ENCODE measurements at regions not wholly inside any gene's neighbourhood (a gene's known extent, or its start where the extent isn't known, plus 50 kb on each side); places are given as distances from the start of the nearest gene placed in this dataset.
"Not testable (repeated sequence)": the region's sequence is repeated elsewhere in the genome, so short reads cannot be mapped to it uniquely, and the experiment has no call there.

DNA sequence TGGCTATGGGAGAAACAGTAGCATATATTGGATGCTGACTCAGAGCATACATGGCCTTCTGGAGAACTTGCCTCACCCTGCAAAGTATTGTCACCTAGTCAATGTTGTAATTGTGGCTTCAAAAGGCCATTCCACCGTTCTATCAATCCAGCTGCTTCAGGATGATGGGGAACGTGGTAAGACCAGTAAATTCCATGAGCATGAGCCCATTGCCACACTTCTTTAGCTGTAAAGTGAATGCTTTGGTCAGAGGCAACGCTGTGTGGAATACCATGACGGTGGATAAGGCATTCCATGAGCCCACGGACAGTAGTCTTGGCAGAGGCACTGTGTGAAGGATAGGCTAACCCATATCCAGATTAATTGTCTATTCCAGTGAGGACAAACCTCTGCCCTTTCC lies 1300.1 kb upstream of the ACVR2A start:
- no peak for DNase-seq (ENCODE audit: low spot score in 2 of 2)
- no peaks in the 10 kb centered on the region for H3K36me3 ChIP-seq
- H3K4me3 ChIP-seq = no peak overlapping the region
- H3K9me3 ChIP-seq = no peaks in the 10 kb centered on the region
- H3K27ac ChIP-seq = no peak overlapping the region
- H3K4me1 ChIP-seq = no peaks in the 10 kb centered on the region
- intact Hi-C loops (cut with DNase I; ENCODE audit: low total_unique reads) = no loop called here
- TF ChIP-seq, protein P1, sequence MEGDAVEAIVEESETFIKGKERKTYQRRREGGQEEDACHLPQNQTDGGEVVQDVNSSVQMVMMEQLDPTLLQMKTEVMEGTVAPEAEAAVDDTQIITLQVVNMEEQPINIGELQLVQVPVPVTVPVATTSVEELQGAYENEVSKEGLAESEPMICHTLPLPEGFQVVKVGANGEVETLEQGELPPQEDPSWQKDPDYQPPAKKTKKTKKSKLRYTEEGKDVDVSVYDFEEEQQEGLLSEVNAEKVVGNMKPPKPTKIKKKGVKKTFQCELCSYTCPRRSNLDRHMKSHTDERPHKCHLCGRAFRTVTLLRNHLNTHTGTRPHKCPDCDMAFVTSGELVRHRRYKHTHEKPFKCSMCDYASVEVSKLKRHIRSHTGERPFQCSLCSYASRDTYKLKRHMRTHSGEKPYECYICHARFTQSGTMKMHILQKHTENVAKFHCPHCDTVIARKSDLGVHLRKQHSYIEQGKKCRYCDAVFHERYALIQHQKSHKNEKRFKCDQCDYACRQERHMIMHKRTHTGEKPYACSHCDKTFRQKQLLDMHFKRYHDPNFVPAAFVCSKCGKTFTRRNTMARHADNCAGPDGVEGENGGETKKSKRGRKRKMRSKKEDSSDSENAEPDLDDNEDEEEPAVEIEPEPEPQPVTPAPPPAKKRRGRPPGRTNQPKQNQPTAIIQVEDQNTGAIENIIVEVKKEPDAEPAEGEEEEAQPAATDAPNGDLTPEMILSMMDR (IDR thresholded peaks at IDR 0.05) = no peak
- TF ChIP-seq POLR2AphosphoS5 (IDR thresholded peaks at IDR 0.05) (no peak), POLR2A (IDR thresholded peaks at IDR 0.05) (no peak)
- no peaks in the 10 kb centered on the region for H3K27me3 ChIP-seq

DNA sequence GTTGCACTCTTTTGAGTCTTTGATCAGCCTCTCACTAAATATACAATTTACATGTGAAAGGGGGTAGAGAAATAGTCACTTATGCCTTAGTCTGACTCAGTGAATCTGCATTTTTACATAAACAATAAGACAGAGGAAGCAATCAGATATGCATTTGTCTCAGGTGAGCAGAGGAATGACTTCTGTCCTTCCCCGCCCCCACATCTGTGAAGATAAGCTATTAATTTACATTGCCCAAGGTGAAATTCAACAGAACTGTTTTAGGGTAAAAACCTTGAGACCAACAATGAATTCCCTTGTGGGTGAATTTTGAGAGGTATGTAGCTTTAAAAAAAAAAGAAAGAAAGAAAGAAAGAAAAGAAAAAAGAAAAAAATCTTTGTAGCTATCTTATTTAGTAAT lies 1302.9 kb upstream of the ACVR2A start:
- Histone ChIP-seq H3K27me3 (no peaks in the 10 kb centered on the region), H3K4me1 (no peaks in the 10 kb centered on the region), H3K36me3 (no peaks in the 10 kb centered on the region), H3K27ac (no peak overlapping the region), H3K4me3 (no peak overlapping the region), H3K9me3 (no peaks in the 10 kb centered on the region)
- no peak for TF ChIP-seq POLR2AphosphoS5 (IDR thresholded peaks at IDR 0.05)
- no peak for TF ChIP-seq POLR2A (IDR thresholded peaks at IDR 0.05)
- DNase-seq (ENCODE audit: low spot score in 2 of 2) = no peak
- intact Hi-C loops (cut with DNase I; ENCODE audit: low total_unique reads) = no loop called here

DNA sequence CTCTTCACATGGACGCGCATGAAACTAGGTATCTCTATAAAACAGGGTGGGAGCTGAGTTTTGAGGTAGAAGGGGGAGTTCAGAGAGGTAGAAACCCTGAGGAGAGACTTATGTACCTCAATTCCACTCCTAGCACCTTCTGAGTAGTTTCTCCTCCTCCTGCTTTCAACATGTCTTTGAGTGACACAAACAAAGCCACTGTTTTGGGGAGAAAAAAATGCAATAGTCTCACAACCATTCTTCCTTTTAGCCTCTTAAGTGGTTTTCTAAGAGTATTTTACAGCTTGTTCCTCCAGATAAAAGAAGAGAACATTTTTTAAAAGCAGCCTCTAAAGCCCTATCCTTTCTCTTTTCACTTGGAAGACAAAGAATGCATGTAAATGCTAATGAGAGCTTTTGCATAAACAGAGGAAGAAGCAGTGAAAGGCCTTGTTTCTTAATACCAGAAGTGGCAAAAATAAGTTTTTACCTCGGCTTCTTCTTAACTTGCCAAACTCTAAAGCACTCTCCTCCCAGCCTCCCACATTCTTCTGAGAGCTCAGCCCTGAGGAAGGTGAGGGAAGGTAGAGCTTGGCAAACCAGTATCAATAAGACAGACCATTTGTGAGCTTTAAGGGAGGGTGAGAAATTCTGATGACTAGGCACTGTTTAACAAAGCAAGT lies 1304.4 kb upstream of the ACVR2A start:
- H3K9me3 ChIP-seq = no peaks in the 10 kb centered on the region
- H3K4me3 ChIP-seq = no peak overlapping the region
- no peaks in the 10 kb centered on the region for H3K27me3 ChIP-seq
- no peaks in the 10 kb centered on the region for H3K4me1 ChIP-seq
- no peak for DNase-seq (ENCODE audit: low spot score in 2 of 2)
- no peak overlapping the region for H3K27ac ChIP-seq
- H3K36me3 ChIP-seq = no peaks in the 10 kb centered on the region
- TF ChIP-seq POLR2AphosphoS5 (IDR thresholded peaks at IDR 0.05) (no peak), POLR2A (IDR thresholded peaks at IDR 0.05) (no peak)
- TF ChIP-seq, protein P1 (IDR thresholded peaks at IDR 0.05) = no peak
- intact Hi-C loops (cut with DNase I; ENCODE audit: low total_unique reads) = no loop called here

DNA sequence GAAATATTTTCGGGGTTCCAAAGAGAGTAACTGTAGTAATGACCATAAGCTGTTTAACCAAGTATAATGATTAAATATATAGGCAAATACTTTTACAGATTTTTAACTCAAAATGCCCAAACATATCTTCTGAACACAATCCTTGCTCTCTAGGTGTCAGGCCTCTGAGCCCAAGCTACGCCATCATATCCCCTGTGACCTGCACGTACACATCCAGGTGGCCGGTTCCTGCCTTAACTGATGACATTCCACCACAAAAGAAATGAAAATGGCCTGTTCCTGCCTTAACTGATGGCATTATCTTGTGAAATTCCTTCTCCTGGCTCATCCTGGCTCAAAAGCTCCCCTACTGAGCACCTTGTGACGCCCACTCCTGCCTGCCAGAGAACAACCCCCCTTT lies 1305.1 kb upstream of the ACVR2A start:
- H3K36me3 ChIP-seq; DNase-seq (ENCODE audit: low spot score in 2 of 2); H3K4me3 ChIP-seq; H3K4me1 ChIP-seq; intact Hi-C loops (cut with DNase I; ENCODE audit: low total_unique reads); H3K27ac ChIP-seq; H3K9me3 ChIP-seq; H3K27me3 ChIP-seq: not testable (repeated sequence)

DNA sequence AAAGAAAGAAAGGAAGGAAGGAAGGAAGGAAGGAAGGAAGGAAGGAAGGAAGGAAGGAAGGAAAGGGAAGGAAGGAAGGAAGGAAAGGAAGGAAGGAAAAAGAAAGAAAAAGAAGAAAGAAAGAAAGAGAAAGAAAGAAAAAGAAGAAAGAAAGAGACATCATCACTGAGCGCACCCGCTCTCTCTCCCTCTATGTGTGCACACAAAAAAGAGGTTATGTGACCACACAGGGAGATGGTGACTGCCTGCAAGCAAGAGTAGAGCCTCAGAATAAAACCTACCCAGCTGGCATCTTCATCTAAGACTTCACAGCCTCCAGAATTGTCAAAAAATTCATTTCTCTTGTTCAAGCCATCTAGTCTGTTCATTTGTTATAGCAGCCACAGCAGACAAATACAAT lies 1307.4 kb upstream of the ACVR2A start:
- Histone ChIP-seq H3K27ac (no peak overlapping the region), H3K27me3 (no peaks in the 10 kb centered on the region), H3K9me3 (no peaks in the 10 kb centered on the region), H3K4me1 (no peaks in the 10 kb centered on the region), H3K4me3 (no peak overlapping the region), H3K36me3 (no peaks in the 10 kb centered on the region)
- intact Hi-C loops (cut with DNase I; ENCODE audit: low total_unique reads) = no loop called here
- TF ChIP-seq POLR2A (IDR thresholded peaks at IDR 0.05) = no peak
- no peak for DNase-seq (ENCODE audit: low spot score in 2 of 2)

DNA sequence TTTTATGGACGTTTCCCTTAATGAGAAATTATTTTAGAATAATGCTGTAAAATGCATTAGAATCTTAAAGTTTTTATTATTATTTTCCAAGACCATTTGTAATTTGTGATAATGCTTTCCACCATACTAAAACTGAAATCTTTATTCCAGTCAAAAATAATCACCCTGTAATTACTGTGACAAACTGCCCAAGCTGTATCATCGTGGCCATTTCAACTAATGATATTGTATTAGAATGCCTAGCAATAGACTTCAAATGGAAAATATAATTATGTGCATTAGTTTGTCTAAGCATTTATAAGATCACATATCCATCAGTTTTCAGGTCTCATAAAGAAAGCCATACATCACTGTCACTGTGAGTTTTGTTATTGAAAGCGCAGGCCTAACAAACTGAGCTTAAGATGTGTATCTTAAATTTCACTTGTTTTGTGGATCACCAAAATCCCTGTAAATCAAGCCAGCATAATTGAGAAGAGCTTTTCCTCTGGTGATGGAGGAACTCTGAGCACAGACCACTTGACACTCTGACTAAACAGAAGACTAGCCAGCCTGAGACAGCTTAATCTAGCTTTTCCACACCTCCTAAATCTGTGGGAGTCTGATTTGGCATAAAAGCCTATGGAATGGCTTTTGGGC lies 1312.2 kb upstream of the ACVR2A start:
- TF ChIP-seq POLR2AphosphoS5 (IDR thresholded peaks at IDR 0.05) = no peak
- TF ChIP-seq, protein P1 (IDR thresholded peaks at IDR 0.05) = no peak
- TF ChIP-seq POLR2A (IDR thresholded peaks at IDR 0.05) = no peak
- intact Hi-C loops (cut with DNase I; ENCODE audit: low total_unique reads) = loop anchor here (5.0 kb wide), 1 partner anchor 395 kb away; no protein-coding TSS in a partner anchor
- Histone ChIP-seq H3K27ac (no peak overlapping the region), H3K27me3 (no peaks in the 10 kb centered on the region), H3K4me3 (no peak overlapping the region), H3K4me1 (no peaks in the 10 kb centered on the region), H3K9me3 (no peaks in the 10 kb centered on the region), H3K36me3 (no peaks in the 10 kb centered on the region)
- DNase-seq (ENCODE audit: low spot score in 2 of 2) = no peak
